OCI-LY7 (cell line): ENCODE measurements at regions not wholly inside any gene's neighbourhood (a gene's known extent, or its start where the extent isn't known, plus 50 kb on each side); places are given as distances from the start of the nearest gene placed in this dataset.

Source experiments
- BruUV-seq: library from RNA; stranded (reverse); fragments of 400-500 nt; replicated peaks from 2 replicates; lab custom pipeline; 2021; lab: Mats Ljungman, UMichigan
- CTCF ChIA-PET: fragments of 300-600 bp; sonication (Branson Sonifier 250); formaldehyde crosslinking; loops from one replicate; lab custom pipeline; 2022; ENCODE audit warnings: antibody characterized with exemption; ENCODE audit not compliant: unreplicated experiment; lab: Charles Lee
- POLR2A ChIA-PET: fragments of 300-600 bp; sonication (Branson Sonifier 250); formaldehyde crosslinking; loops from one replicate; lab custom pipeline; 2022; ENCODE audit warnings: antibody characterized with exemption; lab: Charles Lee
- DNase-seq: peaks from one replicate; pipeline ENCODE4 v3.0.0-alpha.2; 2015; ENCODE audit warnings: low spot score
- H2AFZ ChIP-seq: fragments of 200-600 bp; sonication (generic), shearing (Covaris generic); 2 replicates; pipeline ENCODE4 v1.6.1; 2014; ENCODE audit warnings: mild to moderate bottlenecking, antibody characterized with exemption, low read length, moderate library complexity
- H3K27ac ChIP-seq: fragments of 200-600 bp; sonication (generic); 2 replicates; pipeline ENCODE4 v1.5.1; 2014; ENCODE audit warnings: mixed run types, low read depth, mild to moderate bottlenecking, moderate library complexity, low read length, inconsistent platforms; ENCODE audit not compliant: poor library complexity, severe bottlenecking
- H3K36me3 ChIP-seq: fragments of 200-600 bp; sonication (generic); 2 replicates; pipeline ENCODE4 v1.6.1; 2014; ENCODE audit warnings: mild to moderate bottlenecking, antibody characterized with exemption, low read length, moderate library complexity, mixed read lengths; ENCODE audit not compliant: insufficient read depth
- H3K4me1 ChIP-seq: fragments of 200-600 bp; sonication (generic); 2 replicates; pipeline ENCODE4 v1.5.1; 2014; ENCODE audit warnings: mild to moderate bottlenecking, low read length; ENCODE audit not compliant: insufficient read depth, poor library complexity, severe bottlenecking
- H3K4me2 ChIP-seq: fragments of 200-600 bp; sonication (generic); 2 replicates; pipeline ENCODE4 v1.6.1; 2014; ENCODE audit warnings: mild to moderate bottlenecking, low read length
- H3K4me3 ChIP-seq: fragments of 200-600 bp; sonication (generic); 2 replicates; pipeline ENCODE4 v1.5.1; 2014; ENCODE audit warnings: mild to moderate bottlenecking, low read depth, low read length; ENCODE audit not compliant: poor library complexity, severe bottlenecking
- H3K79me2 ChIP-seq: fragments of 200-600 bp; sonication (generic); 2 replicates; pipeline ENCODE4 v1.6.1; 2016; ENCODE audit warnings: low read depth, mild to moderate bottlenecking, low read length, moderate library complexity, mixed read lengths; ENCODE audit not compliant: insufficient read depth
- H3K9me2 ChIP-seq: fragments of 200-600 bp; sonication (generic); 2 replicates; pipeline ENCODE4 v1.6.1; 2016; ENCODE audit warnings: mild to moderate bottlenecking, low read length, mixed read lengths; ENCODE audit not compliant: insufficient read depth
- H3K9me3 ChIP-seq: fragments of 200-600 bp; sonication (generic); 2 replicates; pipeline ENCODE4 v1.6.1; 2014; ENCODE audit warnings: mild to moderate bottlenecking, mixed run types, low read length, mixed read lengths
- H4K20me1 ChIP-seq: fragments of 200-600 bp; sonication (generic); 2 replicates; pipeline ENCODE4 v1.6.1; 2014; ENCODE audit warnings: mild to moderate bottlenecking, antibody characterized with exemption, low read length, moderate library complexity, mixed read lengths; ENCODE audit not compliant: insufficient read depth
- CTCF ChIP-seq: fragments of 200-600 bp; sonication (generic); conservative IDR thresholded peaks from 2 replicates; pipeline ENCODE4 v1.5.1; 2014; ENCODE audit warnings: mild to moderate bottlenecking, antibody characterized with exemption, low read length, moderate library complexity, mixed read lengths
- EZH2phosphoT487 ChIP-seq: fragments of 200-600 bp; sonication (generic); IDR thresholded peaks from 2 replicates; pipeline ENCODE4 v1.6.1; 2018; ENCODE audit warnings: low read depth, borderline replicate concordance, mild to moderate bottlenecking, mixed run types, antibody characterized with exemption, low read length, moderate library complexity, mixed read lengths
- intact Hi-C: fragments of 100-400 bp; cut with micrococcal nuclease; formaldehyde crosslinking; loops from one replicate; pipeline ENCODE4 v1.10.0; 2022; ENCODE audit not compliant: unreplicated experiment

- no TSS peak for BruUV-seq
- no peaks in the 10 kb centered on the region for H3K79me2 ChIP-seq
- intact Hi-C loops: no loop called here
- TF ChIP-seq EZH2phosphoT487 (no peak), CTCF (no peak)
- ChIA-PET CTCF (no interaction called here), POLR2A (no interaction called here)
- H3K36me3 ChIP-seq: no peaks in the 10 kb centered on the region
- no peak overlapping the region for H2AFZ ChIP-seq
- no peaks in the 10 kb centered on the region for H4K20me1 ChIP-seq
- DNase-seq: no peak
- H3K9me3 ChIP-seq: no peaks in the 10 kb centered on the region
- no peak overlapping the region for H3K4me2 ChIP-seq
- H3K9me2 ChIP-seq: no peaks in the 10 kb centered on the region
- H3K4me3 ChIP-seq: no peak overlapping the region
- H3K4me1 ChIP-seq: no peaks in the 10 kb centered on the region
- no peak overlapping the region for H3K27ac ChIP-seq
Observed at GRCh38 chr12:118521036-118521370, 144.6 kb downstream of the SUDS3 start.

- no peak overlapping the region for H2AFZ ChIP-seq
- DNase-seq: no peak
- no peaks in the 10 kb centered on the region for H3K4me1 ChIP-seq
- no peak overlapping the region for H3K4me3 ChIP-seq
- H3K79me2 ChIP-seq: no peaks in the 10 kb centered on the region
- CTCF ChIA-PET: no interaction called here
- H3K9me2 ChIP-seq: no peaks in the 10 kb centered on the region
- no peaks in the 10 kb centered on the region for H3K9me3 ChIP-seq
- H3K4me2 ChIP-seq: no peak overlapping the region
- H4K20me1 ChIP-seq: no peaks in the 10 kb centered on the region
- H3K27ac ChIP-seq: no peak overlapping the region
- BruUV-seq: no TSS peak
- intact Hi-C loops: no loop called here
- no peaks in the 10 kb centered on the region for H3K36me3 ChIP-seq
- no peak for TF ChIP-seq EZH2phosphoT487
- TF ChIP-seq CTCF: no peak
- POLR2A ChIA-PET: no interaction called here
Observed at GRCh38 chr12:118524446-118524845, 148.1 kb downstream of the SUDS3 start.

GRCh38 chr12:118525216-118525615 lies 148.9 kb downstream of the SUDS3 start:
- Histone ChIP-seq H3K79me2 (no peaks in the 10 kb centered on the region), H3K27ac (no peak overlapping the region), H3K4me3 (no peak overlapping the region), H3K4me1 (no peaks in the 10 kb centered on the region), H3K36me3 (no peaks in the 10 kb centered on the region), H2AFZ (no peak overlapping the region), H3K9me3 (no peaks in the 10 kb centered on the region), H3K9me2 (no peaks in the 10 kb centered on the region), H3K4me2 (no peak overlapping the region), H4K20me1 (no peaks in the 10 kb centered on the region)
- intact Hi-C loops: no loop called here
- CTCF ChIA-PET: no interaction called here
- POLR2A ChIA-PET: no interaction called here
- BruUV-seq: no TSS peak
- no peak for DNase-seq
- TF ChIP-seq EZH2phosphoT487 (no peak), CTCF (no peak)
